GM12878 (cell line): ENCODE measurements at regions not wholly inside any gene's neighbourhood (a gene's known extent, or its start where the extent isn't known, plus 50 kb on each side); places are given as distances from the start of the nearest gene placed in this dataset.
"Not testable (repeated sequence)": the region's sequence is repeated elsewhere in the genome, so short reads cannot be mapped to it uniquely, and the experiment has no call there.

Experiments
- ATAC-seq: fragments of 200-7000 bp; cut with Tn5 transposase; 3 replicates; pipeline ENCODE4 v1.9.1; 2020; ENCODE audit warnings: mild to moderate bottlenecking, moderate library complexity
- BruUV-seq: library from RNA; stranded (reverse); fragments of 400-500 nt; replicated peaks from 2 replicates; lab custom pipeline; 2021; lab: Mats Ljungman, UMichigan
- CTCF ChIA-PET: fragments of 300-600 bp; sonication (Branson Sonifier 250); formaldehyde crosslinking; extraction: SDS; loops from one replicate; lab custom pipeline; 2021; ENCODE audit warnings: inconsistent platforms; lab: Yijun Ruan, JAX
- POLR2A ChIA-PET: fragments of 350-600 bp; formaldehyde crosslinking; extraction: SDS; loops from one replicate; lab custom pipeline; 2021; ENCODE audit warnings: inconsistent platforms; lab: Charles Lee
- RAD21 ChIA-PET: fragments of 300-600 bp; sonication (Branson Sonifier 250); formaldehyde crosslinking; loops from one replicate; lab custom pipeline; 2023; ENCODE audit warnings: antibody characterized with exemption; ENCODE audit not compliant: unreplicated experiment; lab: Charles Lee
- SMC1A ChIA-PET: fragments of 300-600 bp; sonication (Branson Sonifier 250); formaldehyde crosslinking; loops from one replicate; lab custom pipeline; 2023; ENCODE audit not compliant: unreplicated experiment, uncharacterized antibody; lab: Charles Lee
- DNase-seq: peaks from one replicate; pipeline ENCODE4 v3.0.0-alpha.2; 2011; ENCODE audit warnings: low read depth, low spot score
- FAIRE-seq: peaks from 3 replicates; lab custom pipeline; 2011; peaks lifted over from hg19 to GRCh38; lab: Jason Lieb, UNC
- H2AFZ ChIP-seq: 2 replicates; pipeline ENCODE4 v1.6.0; 2011; ENCODE audit warnings: low read depth, low read length, control low read depth; ENCODE audit not compliant: control insufficient read depth
- H3K27ac ChIP-seq: 2 replicates; pipeline ENCODE4 v1.5.1; 2011; ENCODE audit warnings: control low read depth; ENCODE audit not compliant: control insufficient read depth, insufficient read depth
- H3K27me3 ChIP-seq, 2 experiments: replicated peaks in 1 of 2; 2 replicates each; pipeline versions ENCODE4 v1.6.0 to v1.6.1; 2011; ENCODE audit warnings: low read length in 1 of 2; ENCODE audit not compliant: control insufficient read depth in 2 of 2, insufficient read depth in 2 of 2
- H3K36me3 ChIP-seq, 2 experiments: 2 replicates each; pipeline ENCODE4 v1.5.1; 2011; ENCODE audit warnings: low read length in 1 of 2; ENCODE audit not compliant: control insufficient read depth in 2 of 2, insufficient read depth in 2 of 2
- H3K4me1 ChIP-seq: 2 replicates; pipeline ENCODE4 v1.6.1; 2011; ENCODE audit warnings: mild to moderate bottlenecking, low read length, moderate library complexity, mixed read lengths; ENCODE audit not compliant: control insufficient read depth, insufficient read depth
- H3K4me2 ChIP-seq: 2 replicates; pipeline ENCODE4 v1.6.0; 2011; ENCODE audit warnings: control low read depth; ENCODE audit not compliant: control insufficient read depth, insufficient read depth
- H3K4me3 ChIP-seq: fragments of 200-600 bp; sonication (generic); 2 replicates; pipeline ENCODE4 v1.5.1; 2016
- H3K79me2 ChIP-seq: 2 replicates; pipeline ENCODE4 v1.6.0; 2011; ENCODE audit warnings: low read length; ENCODE audit not compliant: control insufficient read depth, insufficient read depth
- H3K9ac ChIP-seq: 2 replicates; pipeline ENCODE4 v1.8.0; 2011; ENCODE audit warnings: low read length, control low read depth, mixed read lengths; ENCODE audit not compliant: control insufficient read depth, insufficient read depth
- H3K9me3 ChIP-seq: replicated peaks from 3 replicates; pipeline ENCODE4 v1.5.1; 2011; ENCODE audit warnings: mild to moderate bottlenecking, low read length; ENCODE audit not compliant: control insufficient read depth, insufficient read depth
- H4K20me1 ChIP-seq: 2 replicates; pipeline ENCODE4 v1.6.0; 2011; ENCODE audit not compliant: control insufficient read depth, insufficient read depth
- EGR1 ChIP-seq, 2 experiments: IDR thresholded peaks; 1 replicate in 1 of 2; 2 replicates in 1 of 2; pipeline ENCODE4 v1.6.1; 2011 to 2012; ENCODE audit warnings: low read depth in 2 of 2, low read length in 2 of 2, borderline replicate concordance in 1 of 2, mild to moderate bottlenecking in 1 of 2, moderate library complexity in 1 of 2
- GABPA ChIP-seq: IDR thresholded peaks from 2 replicates; pipeline ENCODE4 v1.6.1; 2014; ENCODE audit warnings: antibody characterized with exemption, low read depth, mild to moderate bottlenecking, inconsistent platforms
- IRF4 ChIP-seq: IDR thresholded peaks from 2 replicates; pipeline ENCODE4 v1.6.1; 2011; ENCODE audit warnings: low read depth, low read length
- PML ChIP-seq: IDR thresholded peaks from 2 replicates; pipeline ENCODE4 v1.6.1; 2012; ENCODE audit warnings: low read length, inconsistent platforms
- SMAD5 ChIP-seq: IDR thresholded peaks from 2 replicates; pipeline ENCODE4 v1.6.1; 2016; ENCODE audit warnings: antibody characterized with exemption, low read depth
- STAT1 ChIP-seq: fragments of 450-650 bp; conservative IDR thresholded peaks from 2 replicates; pipeline ENCODE4 v1.6.1; 2014; ENCODE audit warnings: antibody characterized with exemption, mild to moderate bottlenecking
- TCF7 ChIP-seq: IDR thresholded peaks from 2 replicates; pipeline ENCODE4 v1.6.1; 2014; ENCODE audit warnings: antibody characterized with exemption, borderline replicate concordance
- ZNF207 ChIP-seq: fragments of 450-650 bp; IDR thresholded peaks from 2 replicates; pipeline ENCODE4 v1.6.1; 2014; ENCODE audit warnings: antibody characterized with exemption, mild to moderate bottlenecking, borderline replicate concordance
- WGBS: methylation state at CpG from one replicate; pipeline ENCODE4 v1.1.6; 2016; ENCODE audit warnings: low lambda C conversion rate; ENCODE audit not compliant: insufficient replicate concordance, insufficient coverage; ENCODE audit errors: missing lambda C conversion rate; 5-methylcytosine and 5-hydroxymethylcytosine counted together
- in situ Hi-C: fragments of 300-500 bp; cut with MboI; formaldehyde crosslinking; loops from 9 replicates; pipeline ENCODE4 v1.14.3; 2018; ENCODE audit warnings: mixed read lengths
- intact Hi-C: fragments of 100-400 bp; cut with micrococcal nuclease; formaldehyde crosslinking; loops from one replicate; pipeline ENCODE4 v1.14.2; 2022; ENCODE audit not compliant: unreplicated experiment
- TF ChIP-seq, protein P1 (sequence below): fragments of 450-650 bp; IDR thresholded peaks from 2 replicates; pipeline ENCODE4 v1.6.1; 2017; ENCODE audit warnings: mild to moderate bottlenecking, low read depth, inconsistent platforms; ENCODE audit not compliant: poor library complexity, severe bottlenecking

DNA sequence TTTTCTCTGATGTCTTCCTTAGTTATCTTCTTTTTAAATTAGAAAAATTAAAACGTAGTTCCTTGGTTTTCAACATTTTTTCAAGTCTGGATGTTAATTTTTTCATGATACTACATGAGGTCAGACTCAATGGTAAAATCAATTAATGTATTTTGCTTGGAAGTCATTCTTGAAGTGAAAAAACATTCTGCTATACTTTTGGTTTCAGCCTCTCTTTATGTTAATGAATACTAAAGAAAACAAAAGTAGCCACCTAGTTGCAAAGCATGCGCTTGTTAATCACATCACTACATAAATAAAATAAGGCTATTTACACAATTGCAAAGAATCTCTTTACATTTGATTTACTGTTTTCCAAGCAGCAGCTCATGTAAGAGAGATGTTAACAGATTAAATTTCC is 170.4 kb downstream of the LIPI start:
- TF ChIP-seq STAT1 (no peak), TCF7 (no peak), PML (no peak), EGR1 (IDR thresholded peaks at IDR 0.05; ENCODE audit: borderline replicate concordance in 1 of 2, low read depth in 2 of 2, low read length in 2 of 2) (no peak), ZNF207 (no peak), GABPA (no peak), IRF4 (no peak), SMAD5 (no peak)
- TF ChIP-seq, protein P1, sequence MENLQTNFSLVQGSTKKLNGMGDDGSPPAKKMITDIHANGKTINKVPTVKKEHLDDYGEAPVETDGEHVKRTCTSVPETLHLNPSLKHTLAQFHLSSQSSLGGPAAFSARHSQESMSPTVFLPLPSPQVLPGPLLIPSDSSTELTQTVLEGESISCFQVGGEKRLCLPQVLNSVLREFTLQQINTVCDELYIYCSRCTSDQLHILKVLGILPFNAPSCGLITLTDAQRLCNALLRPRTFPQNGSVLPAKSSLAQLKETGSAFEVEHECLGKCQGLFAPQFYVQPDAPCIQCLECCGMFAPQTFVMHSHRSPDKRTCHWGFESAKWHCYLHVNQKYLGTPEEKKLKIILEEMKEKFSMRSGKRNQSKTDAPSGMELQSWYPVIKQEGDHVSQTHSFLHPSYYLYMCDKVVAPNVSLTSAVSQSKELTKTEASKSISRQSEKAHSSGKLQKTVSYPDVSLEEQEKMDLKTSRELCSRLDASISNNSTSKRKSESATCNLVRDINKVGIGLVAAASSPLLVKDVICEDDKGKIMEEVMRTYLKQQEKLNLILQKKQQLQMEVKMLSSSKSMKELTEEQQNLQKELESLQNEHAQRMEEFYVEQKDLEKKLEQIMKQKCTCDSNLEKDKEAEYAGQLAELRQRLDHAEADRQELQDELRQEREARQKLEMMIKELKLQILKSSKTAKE, result no peak
- TF ChIP-seq, all 136 proteins: peak for 0
- peaks cover 9% of the 10 kb centered on the region for H3K79me2 ChIP-seq
- no peaks in the 10 kb centered on the region for H4K20me1 ChIP-seq
- POLR2A ChIA-PET, result no interaction called here
- BruUV-seq, result no TSS peak
- ATAC-seq (peak; percentile 51), FAIRE-seq (no peak), DNase-seq (no peak)
- H2AFZ ChIP-seq, result no peak overlapping the region
- no peak overlapping the region for H3K27ac ChIP-seq
- SMC1A ChIA-PET, result interaction anchor here (1.1 kb wide), 1 partner anchor 53 kb away, joined by 4 read pairs; no protein-coding TSS in a partner anchor
- 95% methylated on average over 2 of the region's 2 CpGs for WGBS
- no peaks in the 10 kb centered on the region for H3K27me3 ChIP-seq
- RAD21 ChIA-PET, result interaction anchor here (0.8 kb wide), 1 partner anchor 79 kb away, joined by 3 read pairs; no protein-coding TSS in a partner anchor
- no peaks in the 10 kb centered on the region for H3K4me1 ChIP-seq
- no peaks in the 10 kb centered on the region; the same call in 1 of the 3 replicates for H3K9me3 ChIP-seq
- H3K9ac ChIP-seq, result no peak overlapping the region
- H3K4me3 ChIP-seq, result no peak overlapping the region
- no peaks in the 10 kb centered on the region; a peak in 1 of 4 replicates for H3K36me3 ChIP-seq
- in situ Hi-C loops, result no loop called here
- H3K4me2 ChIP-seq, result no peak overlapping the region
- CTCF ChIA-PET, result no interaction called here
- intact Hi-C loops, result no loop called here

DNA sequence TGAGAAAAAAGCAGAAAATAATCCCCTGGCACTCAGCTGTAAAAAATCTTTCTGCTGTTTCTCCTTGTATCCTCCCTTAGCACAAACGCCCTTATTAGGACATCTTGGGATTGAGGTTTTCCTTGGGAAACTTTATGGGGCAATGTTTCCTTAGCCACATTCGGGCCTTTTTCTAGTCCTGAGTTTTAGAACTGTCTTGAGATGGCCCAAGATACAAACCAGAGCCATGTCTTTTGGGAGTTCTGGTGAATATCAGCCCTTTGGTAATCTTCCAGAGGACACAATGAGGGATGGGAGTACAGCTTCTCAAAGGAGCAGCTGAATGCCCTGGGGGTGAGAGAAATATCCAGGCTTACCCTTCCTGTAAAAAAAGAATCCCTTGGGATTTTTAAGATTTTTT is 182.1 kb downstream of the LIPI start:
- CTCF ChIA-PET, intact Hi-C loops, SMC1A ChIA-PET, H2AFZ ChIP-seq, ATAC-seq, RAD21 ChIA-PET, H3K36me3 ChIP-seq, H3K4me1 ChIP-seq, POLR2A ChIA-PET, FAIRE-seq, in situ Hi-C loops, BruUV-seq, H3K27me3 ChIP-seq, H3K9me3 ChIP-seq, H4K20me1 ChIP-seq, DNase-seq: not testable (repeated sequence)
- Histone ChIP-seq H3K9ac (peak overlapping the region; percentile 27; the same call in 1 of the 2 replicates), H3K4me2 (peak overlapping the region; percentile 79), H3K79me2 (peaks cover 14% of the 10 kb centered on the region), H3K4me3 (peak overlapping the region; percentile 83), H3K27ac (peak overlapping the region; percentile 48)
- 19% methylated on average over 2 of the region's 2 CpGs for WGBS
